ENCODE measurements at regions not wholly inside any gene's neighbourhood (a gene's known extent, or its start where the extent isn't known, plus 50 kb on each side); places are given as distances from the start of the nearest gene placed in this dataset.
"Not testable (repeated sequence)": the region's sequence is repeated elsewhere in the genome, so short reads cannot be mapped to it uniquely, and the experiment has no call there.

GRCh38 chr3:81823882-81824395, 62.5 kb upstream of the GBE1 start:
- no peaks in the 10 kb centered on the region for H3K4me1 ChIP-seq
- H3K4me3 ChIP-seq, result no peak overlapping the region
- no peak overlapping the region for H3K27ac ChIP-seq
- TF ChIP-seq CTCF (IDR thresholded peaks at IDR 0.05), result no peak
- no peak for TF ChIP-seq POLR2A (IDR thresholded peaks at IDR 0.05)
- no peaks in the 10 kb centered on the region for H3K27me3 ChIP-seq
- intact Hi-C loops (cut with DNase I), result no loop called here
- DNase-seq, result no peak
- H3K36me3 ChIP-seq, result no peaks in the 10 kb centered on the region
- WGBS, 2 donors, result 13 to 34% methylated on average over 2 of the region's 2 CpGs
- H3K9me3 ChIP-seq, result no peaks in the 10 kb centered on the region

- intact Hi-C loops (cut with DNase I), result no loop called here
- no peaks in the 10 kb centered on the region for H3K9me3 ChIP-seq
- H3K4me3 ChIP-seq, result no peak overlapping the region
- no peak for TF ChIP-seq POLR2A (IDR thresholded peaks at IDR 0.05)
- no peak for TF ChIP-seq CTCF (IDR thresholded peaks at IDR 0.05)
- H3K4me1 ChIP-seq, result no peaks in the 10 kb centered on the region
- H3K36me3 ChIP-seq, result no peaks in the 10 kb centered on the region
- 86 to 90% methylated on average over 3 of the region's 3 CpGs for WGBS, 2 donors
- no peaks in the 10 kb centered on the region for H3K27me3 ChIP-seq
- no peak overlapping the region for H3K27ac ChIP-seq
- DNase-seq, result no peak
These were observed 61.6 kb upstream of the GBE1 start for GRCh38 chr3:81823086-81823485.

GRCh38 chr3:81816473-81817250, 55.2 kb upstream of the GBE1 start:
- H3K27ac ChIP-seq, result no peak overlapping the region
- no peaks in the 10 kb centered on the region for H3K4me1 ChIP-seq
- no peaks in the 10 kb centered on the region for H3K36me3 ChIP-seq
- H3K9me3 ChIP-seq, result no peaks in the 10 kb centered on the region
- intact Hi-C loops (cut with DNase I), result no loop called here
- no peak for DNase-seq
- WGBS, 2 donors, result 38 to 40% methylated on average over 8 of the region's 8 CpGs
- TF ChIP-seq CTCF (IDR thresholded peaks at IDR 0.05) (no peak), POLR2A (IDR thresholded peaks at IDR 0.05) (no peak)
- H3K4me3 ChIP-seq, result no peak overlapping the region
- H3K27me3 ChIP-seq, result no peaks in the 10 kb centered on the region

- H3K27ac ChIP-seq; H3K27me3 ChIP-seq; H3K36me3 ChIP-seq; H3K9me3 ChIP-seq; intact Hi-C loops (cut with DNase I); H3K4me1 ChIP-seq; H3K4me3 ChIP-seq; DNase-seq: not testable (repeated sequence)
- WGBS, 2 donors, result 80 to 100% methylated on average over 1 to 6 of the region's 25 CpGs
These were observed 50.7 kb upstream of the GBE1 start for GRCh38 chr3:81812098-81812497.
